Esophagus squamous epithelium (tissue), 4 donors: ENCODE measurements at regions not wholly inside any gene's neighbourhood (a gene's known extent, or its start where the extent isn't known, plus 50 kb on each side); places are given as distances from the start of the nearest gene placed in this dataset.
"Not testable (repeated sequence)": the region's sequence is repeated elsewhere in the genome, so short reads cannot be mapped to it uniquely, and the experiment has no call there.

Experiments
- CTCF ChIP-seq, 6 experiments: fragments of 450-650 bp in 4 of 6; fragments of 200-600 bp in 2 of 6; sonication (generic) in 2 of 6; IDR thresholded peaks; one replicate each; pipeline ENCODE4 v1.5.1; 2016 to 2019; ENCODE audit warnings: antibody characterized with exemption in 6 of 6, mild to moderate bottlenecking in 4 of 6, moderate library complexity in 4 of 6
- POLR2A ChIP-seq, 4 donors: fragments of 450-650 bp; IDR thresholded peaks; one replicate each; pipeline ENCODE4 v1.6.1; 2017; ENCODE audit warnings: antibody characterized with exemption in 4 of 4, mild to moderate bottlenecking in 4 of 4, moderate library complexity in 3 of 4

- not testable (repeated sequence) for TF ChIP-seq CTCF, POLR2A (IDR thresholded peaks at IDR 0.05)
Observed at GRCh38 chr21:13846718-13847117, 237.1 kb downstream of the POTED start.
